ENCODE measurements at regions not wholly inside any gene's neighbourhood (a gene's known extent, or its start where the extent isn't known, plus 50 kb on each side); places are given as distances from the start of the nearest gene placed in this dataset.
A peak's percentile ranks its signal among the peaks of the same experiment; 100 is the strongest.

GRCh38 chr13:37493775-37494174, 104.8 kb downstream of the POSTN start:
- no peaks in the 10 kb centered on the region for H3K4me1 ChIP-seq (ENCODE audit: low read length)
- no peaks in the 10 kb centered on the region for H3F3A ChIP-seq (ENCODE audit: insufficient read depth, low read length)
- no peaks in the 10 kb centered on the region for H4K20me1 ChIP-seq (ENCODE audit: insufficient read depth, low read length)
- H3K9me3 ChIP-seq (replicated peaks; ENCODE audit: insufficient read depth, low read length), result no peaks in the 10 kb centered on the region
- no peak for DNase-seq
- no peak overlapping the region for H3K4me3 ChIP-seq (ENCODE audit: low read length)
- H3K79me2 ChIP-seq (ENCODE audit: low read length), result no peaks in the 10 kb centered on the region
- H3K36me3 ChIP-seq (replicated peaks; ENCODE audit: insufficient read depth, low read length), result no peaks in the 10 kb centered on the region
- no peak for TF ChIP-seq CTCF (IDR thresholded peaks at IDR 0.05; ENCODE audit: low read length)
- no peak for TF ChIP-seq EZH2 (optimal IDR thresholded peaks at IDR 0.05; ENCODE audit: low read depth, low read length)
- no peak for TF ChIP-seq EZH2phosphoT487 (IDR thresholded peaks at IDR 0.05; ENCODE audit: low read length)
- no peak overlapping the region for H3K9ac ChIP-seq (ENCODE audit: low read length)
- no peaks in the 10 kb centered on the region for H3K27me3 ChIP-seq (replicated peaks; ENCODE audit: insufficient read depth, low read length)
- no peak overlapping the region for H2AFZ ChIP-seq (ENCODE audit: low read length)
- no peaks in the 10 kb centered on the region for H3K9me2 ChIP-seq (replicated peaks; ENCODE audit: insufficient read depth, low read length)
- H3K4me2 ChIP-seq (ENCODE audit: low read depth, low read length), result no peak overlapping the region
- H3K27ac ChIP-seq (ENCODE audit: low read length), result no peak overlapping the region

DNA sequence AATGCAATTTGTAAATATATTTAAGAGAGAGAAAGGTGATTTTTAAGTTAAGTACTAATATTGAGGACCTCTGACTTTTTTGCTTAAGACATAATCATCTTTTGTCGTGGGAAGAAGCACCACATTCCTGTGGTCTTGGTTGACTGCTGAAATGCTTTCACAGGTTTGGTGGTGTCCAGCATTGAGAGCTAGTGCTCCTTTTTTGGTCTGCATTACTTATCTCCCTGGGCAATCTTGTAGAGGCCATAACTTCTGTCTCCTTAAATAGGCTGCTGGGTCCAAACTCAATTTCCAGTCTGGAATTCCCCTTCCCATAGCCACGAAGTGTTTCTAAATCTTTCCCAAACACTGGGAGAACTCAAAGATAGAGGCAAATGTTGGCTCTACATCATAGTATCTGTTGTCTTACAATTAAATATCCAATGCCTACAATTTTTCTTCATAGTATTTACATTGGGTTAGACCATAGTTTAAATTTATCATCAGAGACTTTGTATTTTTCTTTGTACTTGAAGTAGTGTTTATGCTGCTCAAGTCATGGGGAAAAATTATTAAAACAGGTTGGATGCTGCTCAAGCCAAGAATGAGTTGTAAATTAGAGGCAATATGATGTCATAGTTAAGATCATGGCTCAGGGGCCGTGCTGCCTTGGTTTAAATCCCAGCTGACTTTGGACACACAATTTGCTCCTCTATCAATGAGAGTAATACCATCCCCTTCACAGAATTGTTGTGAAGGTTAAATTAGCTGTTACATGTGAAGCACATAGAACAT, 105.6 kb downstream of the POSTN start:
- Histone ChIP-seq H4K20me1 (ENCODE audit: insufficient read depth, low read length) (no peaks in the 10 kb centered on the region), H3K79me2 (ENCODE audit: low read length) (no peaks in the 10 kb centered on the region), H3K9me2 (replicated peaks; ENCODE audit: insufficient read depth, low read length) (no peaks in the 10 kb centered on the region), H3K36me3 (replicated peaks; ENCODE audit: insufficient read depth, low read length) (no peaks in the 10 kb centered on the region), H3K9me3 (replicated peaks; ENCODE audit: insufficient read depth, low read length) (no peaks in the 10 kb centered on the region), H3F3A (ENCODE audit: insufficient read depth, low read length) (no peaks in the 10 kb centered on the region), H3K9ac (ENCODE audit: low read length) (no peak overlapping the region), H3K4me1 (ENCODE audit: low read length) (no peaks in the 10 kb centered on the region), H3K4me3 (ENCODE audit: low read length) (no peak overlapping the region), H3K4me2 (ENCODE audit: low read depth, low read length) (no peak overlapping the region), H2AFZ (ENCODE audit: low read length) (no peak overlapping the region), H3K27me3 (replicated peaks; ENCODE audit: insufficient read depth, low read length) (no peaks in the 10 kb centered on the region), H3K27ac (ENCODE audit: low read length) (no peak overlapping the region)
- TF ChIP-seq EZH2phosphoT487 (IDR thresholded peaks at IDR 0.05; ENCODE audit: low read length), result no peak
- TF ChIP-seq CTCF (IDR thresholded peaks at IDR 0.05; ENCODE audit: low read length), result no peak
- no peak for TF ChIP-seq EZH2 (optimal IDR thresholded peaks at IDR 0.05; ENCODE audit: low read depth, low read length)
- DNase-seq, result peak; percentile 32

DNA sequence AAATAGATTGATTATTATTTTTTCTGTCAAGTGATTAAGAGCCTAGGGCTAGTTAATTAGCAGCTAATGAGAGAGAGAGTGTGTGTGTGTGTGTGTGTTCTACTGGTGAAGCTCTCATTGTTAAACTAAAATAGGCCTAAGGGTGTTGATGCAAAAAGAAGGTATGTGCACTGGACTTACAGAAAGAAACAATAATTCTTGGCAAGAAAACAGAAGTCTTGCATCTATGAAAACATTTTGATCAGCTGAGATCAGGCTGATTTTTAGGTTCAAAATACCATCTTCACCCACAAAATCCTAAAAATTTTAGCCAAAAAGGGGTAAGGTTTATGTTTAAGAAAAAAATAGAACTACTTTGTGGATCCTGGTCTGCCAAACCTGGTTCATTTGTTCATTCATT, 106.5 kb downstream of the POSTN start:
- no peak overlapping the region for H3K4me3 ChIP-seq (ENCODE audit: low read length)
- no peak overlapping the region for H3K4me2 ChIP-seq (ENCODE audit: low read depth, low read length)
- H3K4me1 ChIP-seq (ENCODE audit: low read length), result no peaks in the 10 kb centered on the region
- H3F3A ChIP-seq (ENCODE audit: insufficient read depth, low read length), result no peaks in the 10 kb centered on the region
- no peak overlapping the region for H2AFZ ChIP-seq (ENCODE audit: low read length)
- H3K9me2 ChIP-seq (replicated peaks; ENCODE audit: insufficient read depth, low read length), result no peaks in the 10 kb centered on the region
- H3K9me3 ChIP-seq (replicated peaks; ENCODE audit: insufficient read depth, low read length), result no peaks in the 10 kb centered on the region
- no peaks in the 10 kb centered on the region for H3K27me3 ChIP-seq (replicated peaks; ENCODE audit: insufficient read depth, low read length)
- H3K27ac ChIP-seq (ENCODE audit: low read length), result no peak overlapping the region
- H4K20me1 ChIP-seq (ENCODE audit: insufficient read depth, low read length), result no peaks in the 10 kb centered on the region
- no peak for DNase-seq
- no peaks in the 10 kb centered on the region for H3K79me2 ChIP-seq (ENCODE audit: low read length)
- H3K36me3 ChIP-seq (replicated peaks; ENCODE audit: insufficient read depth, low read length), result no peaks in the 10 kb centered on the region
- no peak for TF ChIP-seq EZH2 (optimal IDR thresholded peaks at IDR 0.05; ENCODE audit: low read depth, low read length)
- no peak for TF ChIP-seq EZH2phosphoT487 (IDR thresholded peaks at IDR 0.05; ENCODE audit: low read length)
- no peak for TF ChIP-seq CTCF (IDR thresholded peaks at IDR 0.05; ENCODE audit: low read length)
- no peak overlapping the region for H3K9ac ChIP-seq (ENCODE audit: low read length)
